H1 (cell line): ENCODE measurements at regions not wholly inside any gene's neighbourhood (a gene's known extent, or its start where the extent isn't known, plus 50 kb on each side); places are given as distances from the start of the nearest gene placed in this dataset.

Experiments
- BCL11A ChIP-seq, 2 experiments: IDR thresholded peaks; one replicate each; pipeline ENCODE4 v1.6.1; 2011; ENCODE audit warnings: low read depth in 2 of 2, low read length in 2 of 2, mild to moderate bottlenecking in 2 of 2
- CHD2 ChIP-seq: IDR thresholded peaks from 2 replicates; pipeline ENCODE4 v1.6.1; 2012; ENCODE audit warnings: low read length, improper control_type of control experiment
- CREB1 ChIP-seq: IDR thresholded peaks from 2 replicates; pipeline ENCODE4 v1.6.1; 2012; ENCODE audit warnings: inconsistent platforms
- JUN ChIP-seq: IDR thresholded peaks from 2 replicates; pipeline ENCODE4 v1.6.1; 2011; ENCODE audit warnings: low read depth, mild to moderate bottlenecking, improper control_type of control experiment, low read length
- MAFK ChIP-seq: IDR thresholded peaks from 2 replicates; pipeline ENCODE4 v1.6.1; 2012; ENCODE audit warnings: low read depth, mild to moderate bottlenecking, improper control_type of control experiment, low read length
- POLR2AphosphoS5 ChIP-seq: IDR thresholded peaks from 2 replicates; pipeline ENCODE4 v1.6.1; 2011; ENCODE audit warnings: low read depth, low read length
- SAP30 ChIP-seq: fragments of 300-600 bp; sonication (generic); IDR thresholded peaks from 2 replicates; pipeline ENCODE4 v1.7.1; 2012; ENCODE audit warnings: low read length, moderate library complexity, mild to moderate bottlenecking, inconsistent platforms; ENCODE audit not compliant: insufficient read depth, insufficient replicate concordance
- TF ChIP-seq, protein P1 (sequence below): fragments of 300-600 bp; sonication (generic); IDR thresholded peaks from 2 replicates; pipeline ENCODE4 v1.7.1; 2012; ENCODE audit warnings: low read length, moderate library complexity, mild to moderate bottlenecking, inconsistent platforms; ENCODE audit not compliant: insufficient replicate concordance
- TF ChIP-seq, protein P2 (sequence below): IDR thresholded peaks from 2 replicates; pipeline ENCODE4 v1.6.1; 2012; ENCODE audit warnings: inconsistent platforms
- TF ChIP-seq, protein P3 (sequence below), 3 experiments: IDR thresholded peaks; 1 replicate in 2 of 3; 2 replicates in 1 of 3; pipeline versions ENCODE4 v1.5.1 to v1.6.1; 2011; ENCODE audit warnings: low read length in 3 of 3, mild to moderate bottlenecking in 3 of 3, inconsistent platforms in 2 of 3, low read depth in 1 of 3, moderate library complexity in 1 of 3; ENCODE audit not compliant: insufficient read depth in 1 of 3; ENCODE audit errors: control extremely low read depth in 1 of 3

DNA sequence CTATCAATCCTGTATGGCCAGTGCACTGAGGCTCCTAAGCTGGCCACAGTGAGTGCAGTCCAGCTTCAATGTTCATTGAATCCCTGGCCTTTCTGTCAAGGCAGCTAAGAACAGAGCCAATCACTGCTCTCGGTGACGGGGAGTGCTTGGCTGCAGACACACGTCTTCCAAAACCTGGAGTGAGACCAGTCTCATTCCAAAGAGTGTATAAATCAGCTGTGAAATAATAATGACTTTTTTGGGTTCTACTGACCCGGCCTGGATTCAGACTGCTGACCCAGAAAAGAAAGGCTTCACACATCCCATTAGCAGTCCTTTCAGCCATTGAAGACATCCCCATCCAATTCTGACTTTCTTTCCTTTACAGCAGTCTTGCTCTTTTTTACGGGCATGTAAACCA is 665.5 kb downstream of the GBE1 start (continued):
- TF ChIP-seq, protein P1, sequence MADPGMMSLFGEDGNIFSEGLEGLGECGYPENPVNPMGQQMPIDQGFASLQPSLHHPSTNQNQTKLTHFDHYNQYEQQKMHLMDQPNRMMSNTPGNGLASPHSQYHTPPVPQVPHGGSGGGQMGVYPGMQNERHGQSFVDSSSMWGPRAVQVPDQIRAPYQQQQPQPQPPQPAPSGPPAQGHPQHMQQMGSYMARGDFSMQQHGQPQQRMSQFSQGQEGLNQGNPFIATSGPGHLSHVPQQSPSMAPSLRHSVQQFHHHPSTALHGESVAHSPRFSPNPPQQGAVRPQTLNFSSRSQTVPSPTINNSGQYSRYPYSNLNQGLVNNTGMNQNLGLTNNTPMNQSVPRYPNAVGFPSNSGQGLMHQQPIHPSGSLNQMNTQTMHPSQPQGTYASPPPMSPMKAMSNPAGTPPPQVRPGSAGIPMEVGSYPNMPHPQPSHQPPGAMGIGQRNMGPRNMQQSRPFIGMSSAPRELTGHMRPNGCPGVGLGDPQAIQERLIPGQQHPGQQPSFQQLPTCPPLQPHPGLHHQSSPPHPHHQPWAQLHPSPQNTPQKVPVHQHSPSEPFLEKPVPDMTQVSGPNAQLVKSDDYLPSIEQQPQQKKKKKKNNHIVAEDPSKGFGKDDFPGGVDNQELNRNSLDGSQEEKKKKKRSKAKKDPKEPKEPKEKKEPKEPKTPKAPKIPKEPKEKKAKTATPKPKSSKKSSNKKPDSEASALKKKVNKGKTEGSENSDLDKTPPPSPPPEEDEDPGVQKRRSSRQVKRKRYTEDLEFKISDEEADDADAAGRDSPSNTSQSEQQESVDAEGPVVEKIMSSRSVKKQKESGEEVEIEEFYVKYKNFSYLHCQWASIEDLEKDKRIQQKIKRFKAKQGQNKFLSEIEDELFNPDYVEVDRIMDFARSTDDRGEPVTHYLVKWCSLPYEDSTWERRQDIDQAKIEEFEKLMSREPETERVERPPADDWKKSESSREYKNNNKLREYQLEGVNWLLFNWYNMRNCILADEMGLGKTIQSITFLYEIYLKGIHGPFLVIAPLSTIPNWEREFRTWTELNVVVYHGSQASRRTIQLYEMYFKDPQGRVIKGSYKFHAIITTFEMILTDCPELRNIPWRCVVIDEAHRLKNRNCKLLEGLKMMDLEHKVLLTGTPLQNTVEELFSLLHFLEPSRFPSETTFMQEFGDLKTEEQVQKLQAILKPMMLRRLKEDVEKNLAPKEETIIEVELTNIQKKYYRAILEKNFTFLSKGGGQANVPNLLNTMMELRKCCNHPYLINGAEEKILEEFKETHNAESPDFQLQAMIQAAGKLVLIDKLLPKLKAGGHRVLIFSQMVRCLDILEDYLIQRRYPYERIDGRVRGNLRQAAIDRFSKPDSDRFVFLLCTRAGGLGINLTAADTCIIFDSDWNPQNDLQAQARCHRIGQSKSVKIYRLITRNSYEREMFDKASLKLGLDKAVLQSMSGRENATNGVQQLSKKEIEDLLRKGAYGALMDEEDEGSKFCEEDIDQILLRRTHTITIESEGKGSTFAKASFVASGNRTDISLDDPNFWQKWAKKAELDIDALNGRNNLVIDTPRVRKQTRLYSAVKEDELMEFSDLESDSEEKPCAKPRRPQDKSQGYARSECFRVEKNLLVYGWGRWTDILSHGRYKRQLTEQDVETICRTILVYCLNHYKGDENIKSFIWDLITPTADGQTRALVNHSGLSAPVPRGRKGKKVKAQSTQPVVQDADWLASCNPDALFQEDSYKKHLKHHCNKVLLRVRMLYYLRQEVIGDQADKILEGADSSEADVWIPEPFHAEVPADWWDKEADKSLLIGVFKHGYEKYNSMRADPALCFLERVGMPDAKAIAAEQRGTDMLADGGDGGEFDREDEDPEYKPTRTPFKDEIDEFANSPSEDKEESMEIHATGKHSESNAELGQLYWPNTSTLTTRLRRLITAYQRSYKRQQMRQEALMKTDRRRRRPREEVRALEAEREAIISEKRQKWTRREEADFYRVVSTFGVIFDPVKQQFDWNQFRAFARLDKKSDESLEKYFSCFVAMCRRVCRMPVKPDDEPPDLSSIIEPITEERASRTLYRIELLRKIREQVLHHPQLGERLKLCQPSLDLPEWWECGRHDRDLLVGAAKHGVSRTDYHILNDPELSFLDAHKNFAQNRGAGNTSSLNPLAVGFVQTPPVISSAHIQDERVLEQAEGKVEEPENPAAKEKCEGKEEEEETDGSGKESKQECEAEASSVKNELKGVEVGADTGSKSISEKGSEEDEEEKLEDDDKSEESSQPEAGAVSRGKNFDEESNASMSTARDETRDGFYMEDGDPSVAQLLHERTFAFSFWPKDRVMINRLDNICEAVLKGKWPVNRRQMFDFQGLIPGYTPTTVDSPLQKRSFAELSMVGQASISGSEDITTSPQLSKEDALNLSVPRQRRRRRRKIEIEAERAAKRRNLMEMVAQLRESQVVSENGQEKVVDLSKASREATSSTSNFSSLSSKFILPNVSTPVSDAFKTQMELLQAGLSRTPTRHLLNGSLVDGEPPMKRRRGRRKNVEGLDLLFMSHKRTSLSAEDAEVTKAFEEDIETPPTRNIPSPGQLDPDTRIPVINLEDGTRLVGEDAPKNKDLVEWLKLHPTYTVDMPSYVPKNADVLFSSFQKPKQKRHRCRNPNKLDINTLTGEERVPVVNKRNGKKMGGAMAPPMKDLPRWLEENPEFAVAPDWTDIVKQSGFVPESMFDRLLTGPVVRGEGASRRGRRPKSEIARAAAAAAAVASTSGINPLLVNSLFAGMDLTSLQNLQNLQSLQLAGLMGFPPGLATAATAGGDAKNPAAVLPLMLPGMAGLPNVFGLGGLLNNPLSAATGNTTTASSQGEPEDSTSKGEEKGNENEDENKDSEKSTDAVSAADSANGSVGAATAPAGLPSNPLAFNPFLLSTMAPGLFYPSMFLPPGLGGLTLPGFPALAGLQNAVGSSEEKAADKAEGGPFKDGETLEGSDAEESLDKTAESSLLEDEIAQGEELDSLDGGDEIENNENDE = no peak
- TF ChIP-seq, protein P2, sequence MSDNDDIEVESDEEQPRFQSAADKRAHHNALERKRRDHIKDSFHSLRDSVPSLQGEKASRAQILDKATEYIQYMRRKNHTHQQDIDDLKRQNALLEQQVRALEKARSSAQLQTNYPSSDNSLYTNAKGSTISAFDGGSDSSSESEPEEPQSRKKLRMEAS = no peak
- no peak for TF ChIP-seq POLR2AphosphoS5
- no peak for TF ChIP-seq CREB1
- TF ChIP-seq CHD2 = no peak
- TF ChIP-seq JUN = no peak
- TF ChIP-seq MAFK = no peak
- TF ChIP-seq, protein P3, sequence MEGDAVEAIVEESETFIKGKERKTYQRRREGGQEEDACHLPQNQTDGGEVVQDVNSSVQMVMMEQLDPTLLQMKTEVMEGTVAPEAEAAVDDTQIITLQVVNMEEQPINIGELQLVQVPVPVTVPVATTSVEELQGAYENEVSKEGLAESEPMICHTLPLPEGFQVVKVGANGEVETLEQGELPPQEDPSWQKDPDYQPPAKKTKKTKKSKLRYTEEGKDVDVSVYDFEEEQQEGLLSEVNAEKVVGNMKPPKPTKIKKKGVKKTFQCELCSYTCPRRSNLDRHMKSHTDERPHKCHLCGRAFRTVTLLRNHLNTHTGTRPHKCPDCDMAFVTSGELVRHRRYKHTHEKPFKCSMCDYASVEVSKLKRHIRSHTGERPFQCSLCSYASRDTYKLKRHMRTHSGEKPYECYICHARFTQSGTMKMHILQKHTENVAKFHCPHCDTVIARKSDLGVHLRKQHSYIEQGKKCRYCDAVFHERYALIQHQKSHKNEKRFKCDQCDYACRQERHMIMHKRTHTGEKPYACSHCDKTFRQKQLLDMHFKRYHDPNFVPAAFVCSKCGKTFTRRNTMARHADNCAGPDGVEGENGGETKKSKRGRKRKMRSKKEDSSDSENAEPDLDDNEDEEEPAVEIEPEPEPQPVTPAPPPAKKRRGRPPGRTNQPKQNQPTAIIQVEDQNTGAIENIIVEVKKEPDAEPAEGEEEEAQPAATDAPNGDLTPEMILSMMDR (IDR thresholded peaks at IDR 0.05; ENCODE audit: control extremely low read depth in 1 of 3, insufficient read depth in 1 of 3, low read depth in 1 of 3, low read length in 3 of 3) = no peak
- no peak for TF ChIP-seq BCL11A (IDR thresholded peaks at IDR 0.05; ENCODE audit: low read depth in 2 of 2, low read length in 2 of 2)
- no peak for TF ChIP-seq SAP30
